Head of caudate nucleus (tissue), 42 donors: ENCODE measurements at regions not wholly inside any gene's neighbourhood (a gene's known extent, or its start where the extent isn't known, plus 50 kb on each side); places are given as distances from the start of the nearest gene placed in this dataset.

Source experiments
- DNase-seq, 42 donors: peaks; one replicate each; pipeline versions ENCODE4 v3.0.0 to v3.0.0-alpha.2; 2020 to 2021; ENCODE audit warnings: mixed read lengths in 7 of 42
- intact Hi-C: fragments of 100-400 bp; cut with DNase I; formaldehyde crosslinking; loops from one replicate; pipeline ENCODE4 v1.15.0; 2022

- intact Hi-C loops, result no loop called here
- DNase-seq, result no peak
Measured at GRCh38 chr5:73351593-73351992, 97.0 kb downstream of the FOXD1 start.

- DNase-seq, result no peak
- intact Hi-C loops, result no loop called here
Measured at GRCh38 chr5:73346878-73347408, 101.6 kb downstream of the FOXD1 start.

- intact Hi-C loops, result no loop called here
- DNase-seq, result no peak
Measured at GRCh38 chr5:73344835-73345234, 103.7 kb downstream of the FOXD1 start.

GRCh38 chr5:73339711-73340110 lies 108.9 kb downstream of the FOXD1 start:
- no peak for DNase-seq
- intact Hi-C loops, result no loop called here

GRCh38 chr5:73339051-73339575 lies 109.5 kb downstream of the FOXD1 start:
- intact Hi-C loops, result no loop called here

GRCh38 chr5:73338256-73339050 lies 110.1 kb downstream of the FOXD1 start:
- DNase-seq, result no peak
- intact Hi-C loops, result no loop called here

More at GRCh38 chr5:73339051-73339575, 109.5 kb downstream of the FOXD1 start:
- DNase-seq, result no peak

- DNase-seq, result no peak
- intact Hi-C loops, result no loop called here
Measured at GRCh38 chr5:73337586-73338255, 110.9 kb downstream of the FOXD1 start.

- intact Hi-C loops, result no loop called here
- no peak for DNase-seq
Measured at GRCh38 chr5:73336366-73336765, 112.2 kb downstream of the FOXD1 start.

- DNase-seq, result no peak
- intact Hi-C loops, result no loop called here
Measured at GRCh38 chr5:73333944-73334703, 114.5 kb downstream of the FOXD1 start.

- no peak for DNase-seq
- intact Hi-C loops, result no loop called here
Measured at GRCh38 chr5:73330613-73331012, 118.0 kb downstream of the FOXD1 start.

GRCh38 chr5:73328640-73329039 lies 119.9 kb downstream of the FOXD1 start:
- no peak for DNase-seq
- intact Hi-C loops, result no loop called here

GRCh38 chr5:73327908-73328455 lies 120.6 kb downstream of the FOXD1 start:
- no peak for DNase-seq
- intact Hi-C loops, result no loop called here

- DNase-seq, result no peak
- intact Hi-C loops, result no loop called here
Measured at GRCh38 chr5:73325546-73325945, 123.0 kb downstream of the FOXD1 start.

- DNase-seq, result no peak
- intact Hi-C loops, result no loop called here
Measured at GRCh38 chr5:73323466-73323865, 125.1 kb downstream of the FOXD1 start.

- no peak for DNase-seq
- intact Hi-C loops, result no loop called here
Measured at GRCh38 chr5:73322437-73323076, 126.0 kb downstream of the FOXD1 start.

- no peak for DNase-seq
Measured at GRCh38 chr5:73321757-73322436, 126.7 kb downstream of the FOXD1 start.

GRCh38 chr5:73319036-73319435 lies 129.5 kb downstream of the FOXD1 start:
- no peak for DNase-seq
- intact Hi-C loops, result no loop called here

More at GRCh38 chr5:73321757-73322436, 126.7 kb downstream of the FOXD1 start:
- intact Hi-C loops, result no loop called here

- intact Hi-C loops, result no loop called here
- DNase-seq, result no peak
Measured at GRCh38 chr5:73318308-73318719, 130.3 kb downstream of the FOXD1 start.
